OCI-LY7 (cell line): ENCODE measurements at regions not wholly inside any gene's neighbourhood (a gene's known extent, or its start where the extent isn't known, plus 50 kb on each side); places are given as distances from the start of the nearest gene placed in this dataset.
"Not testable (repeated sequence)": the region's sequence is repeated elsewhere in the genome, so short reads cannot be mapped to it uniquely, and the experiment has no call there.

ENCODE experiments used
- BruUV-seq: library from RNA; stranded (reverse); fragments of 400-500 nt; replicated peaks from 2 replicates; lab custom pipeline; 2021; lab: Mats Ljungman, UMichigan
- CTCF ChIA-PET: fragments of 300-600 bp; sonication (Branson Sonifier 250); formaldehyde crosslinking; loops from one replicate; lab custom pipeline; 2022; ENCODE audit warnings: antibody characterized with exemption; ENCODE audit not compliant: unreplicated experiment; lab: Charles Lee
- POLR2A ChIA-PET: fragments of 300-600 bp; sonication (Branson Sonifier 250); formaldehyde crosslinking; loops from one replicate; lab custom pipeline; 2022; ENCODE audit warnings: antibody characterized with exemption; lab: Charles Lee
- DNase-seq: peaks from one replicate; pipeline ENCODE4 v3.0.0-alpha.2; 2015; ENCODE audit warnings: low spot score
- H2AFZ ChIP-seq: fragments of 200-600 bp; sonication (generic), shearing (Covaris generic); 2 replicates; pipeline ENCODE4 v1.6.1; 2014; ENCODE audit warnings: mild to moderate bottlenecking, antibody characterized with exemption, low read length, moderate library complexity
- H3K27ac ChIP-seq: fragments of 200-600 bp; sonication (generic); 2 replicates; pipeline ENCODE4 v1.5.1; 2014; ENCODE audit warnings: mixed run types, low read depth, mild to moderate bottlenecking, moderate library complexity, low read length, inconsistent platforms; ENCODE audit not compliant: poor library complexity, severe bottlenecking
- H3K36me3 ChIP-seq: fragments of 200-600 bp; sonication (generic); 2 replicates; pipeline ENCODE4 v1.6.1; 2014; ENCODE audit warnings: mild to moderate bottlenecking, antibody characterized with exemption, low read length, moderate library complexity, mixed read lengths; ENCODE audit not compliant: insufficient read depth
- H3K4me1 ChIP-seq: fragments of 200-600 bp; sonication (generic); 2 replicates; pipeline ENCODE4 v1.5.1; 2014; ENCODE audit warnings: mild to moderate bottlenecking, low read length; ENCODE audit not compliant: insufficient read depth, poor library complexity, severe bottlenecking
- H3K4me2 ChIP-seq: fragments of 200-600 bp; sonication (generic); 2 replicates; pipeline ENCODE4 v1.6.1; 2014; ENCODE audit warnings: mild to moderate bottlenecking, low read length
- H3K4me3 ChIP-seq: fragments of 200-600 bp; sonication (generic); 2 replicates; pipeline ENCODE4 v1.5.1; 2014; ENCODE audit warnings: mild to moderate bottlenecking, low read depth, low read length; ENCODE audit not compliant: poor library complexity, severe bottlenecking
- H3K79me2 ChIP-seq: fragments of 200-600 bp; sonication (generic); 2 replicates; pipeline ENCODE4 v1.6.1; 2016; ENCODE audit warnings: low read depth, mild to moderate bottlenecking, low read length, moderate library complexity, mixed read lengths; ENCODE audit not compliant: insufficient read depth
- H3K9me2 ChIP-seq: fragments of 200-600 bp; sonication (generic); 2 replicates; pipeline ENCODE4 v1.6.1; 2016; ENCODE audit warnings: mild to moderate bottlenecking, low read length, mixed read lengths; ENCODE audit not compliant: insufficient read depth
- H3K9me3 ChIP-seq: fragments of 200-600 bp; sonication (generic); 2 replicates; pipeline ENCODE4 v1.6.1; 2014; ENCODE audit warnings: mild to moderate bottlenecking, mixed run types, low read length, mixed read lengths
- H4K20me1 ChIP-seq: fragments of 200-600 bp; sonication (generic); 2 replicates; pipeline ENCODE4 v1.6.1; 2014; ENCODE audit warnings: mild to moderate bottlenecking, antibody characterized with exemption, low read length, moderate library complexity, mixed read lengths; ENCODE audit not compliant: insufficient read depth
- EZH2phosphoT487 ChIP-seq: fragments of 200-600 bp; sonication (generic); IDR thresholded peaks from 2 replicates; pipeline ENCODE4 v1.6.1; 2018; ENCODE audit warnings: low read depth, borderline replicate concordance, mild to moderate bottlenecking, mixed run types, antibody characterized with exemption, low read length, moderate library complexity, mixed read lengths
- intact Hi-C: fragments of 100-400 bp; cut with micrococcal nuclease; formaldehyde crosslinking; loops from one replicate; pipeline ENCODE4 v1.10.0; 2022; ENCODE audit not compliant: unreplicated experiment
- TF ChIP-seq, protein P1 (sequence below): fragments of 200-600 bp; sonication (generic); conservative IDR thresholded peaks from 2 replicates; pipeline ENCODE4 v1.5.1; 2014; ENCODE audit warnings: mild to moderate bottlenecking, antibody characterized with exemption, low read length, moderate library complexity, mixed read lengths

DNA sequence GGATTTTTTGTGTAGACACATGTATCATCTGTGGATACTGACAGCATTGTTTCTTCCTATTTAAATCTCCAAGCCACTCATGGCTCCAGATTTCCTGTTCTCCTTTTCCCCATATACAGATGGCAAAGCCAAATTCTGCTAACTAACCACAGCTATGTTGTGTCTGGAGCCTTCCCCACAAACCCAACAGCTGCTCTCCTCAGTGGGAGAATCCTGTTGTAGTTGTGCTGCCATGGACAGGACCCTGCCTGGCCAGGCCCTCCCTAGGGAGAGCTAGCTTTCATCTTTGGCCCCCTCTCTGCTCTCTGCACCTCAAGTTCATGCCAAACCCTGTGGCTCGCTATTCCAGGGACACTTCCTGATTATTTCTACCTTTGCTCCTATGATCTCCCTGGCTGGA lies 106.4 kb upstream of the CCDC90B start:
- Histone ChIP-seq H3K4me1 (no peaks in the 10 kb centered on the region), H4K20me1 (no peaks in the 10 kb centered on the region), H3K4me3 (no peak overlapping the region), H2AFZ (no peak overlapping the region), H3K27ac (no peak overlapping the region), H3K36me3 (no peaks in the 10 kb centered on the region), H3K4me2 (no peak overlapping the region), H3K9me2 (no peaks in the 10 kb centered on the region), H3K9me3 (no peaks in the 10 kb centered on the region), H3K79me2 (no peaks in the 10 kb centered on the region)
- CTCF ChIA-PET: interaction anchor here (0.6 kb wide), 1 partner anchor 964 kb away, joined by 3 read pairs; no protein-coding TSS in a partner anchor
- no TSS peak for BruUV-seq
- no peak for DNase-seq
- POLR2A ChIA-PET: interaction anchor here (0.6 kb wide), 1 partner anchor 105 kb away, joined by 3 read pairs; no protein-coding TSS in a partner anchor
- intact Hi-C loops: no loop called here
- TF ChIP-seq, protein P1, sequence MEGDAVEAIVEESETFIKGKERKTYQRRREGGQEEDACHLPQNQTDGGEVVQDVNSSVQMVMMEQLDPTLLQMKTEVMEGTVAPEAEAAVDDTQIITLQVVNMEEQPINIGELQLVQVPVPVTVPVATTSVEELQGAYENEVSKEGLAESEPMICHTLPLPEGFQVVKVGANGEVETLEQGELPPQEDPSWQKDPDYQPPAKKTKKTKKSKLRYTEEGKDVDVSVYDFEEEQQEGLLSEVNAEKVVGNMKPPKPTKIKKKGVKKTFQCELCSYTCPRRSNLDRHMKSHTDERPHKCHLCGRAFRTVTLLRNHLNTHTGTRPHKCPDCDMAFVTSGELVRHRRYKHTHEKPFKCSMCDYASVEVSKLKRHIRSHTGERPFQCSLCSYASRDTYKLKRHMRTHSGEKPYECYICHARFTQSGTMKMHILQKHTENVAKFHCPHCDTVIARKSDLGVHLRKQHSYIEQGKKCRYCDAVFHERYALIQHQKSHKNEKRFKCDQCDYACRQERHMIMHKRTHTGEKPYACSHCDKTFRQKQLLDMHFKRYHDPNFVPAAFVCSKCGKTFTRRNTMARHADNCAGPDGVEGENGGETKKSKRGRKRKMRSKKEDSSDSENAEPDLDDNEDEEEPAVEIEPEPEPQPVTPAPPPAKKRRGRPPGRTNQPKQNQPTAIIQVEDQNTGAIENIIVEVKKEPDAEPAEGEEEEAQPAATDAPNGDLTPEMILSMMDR: no peak
- TF ChIP-seq EZH2phosphoT487: no peak

DNA sequence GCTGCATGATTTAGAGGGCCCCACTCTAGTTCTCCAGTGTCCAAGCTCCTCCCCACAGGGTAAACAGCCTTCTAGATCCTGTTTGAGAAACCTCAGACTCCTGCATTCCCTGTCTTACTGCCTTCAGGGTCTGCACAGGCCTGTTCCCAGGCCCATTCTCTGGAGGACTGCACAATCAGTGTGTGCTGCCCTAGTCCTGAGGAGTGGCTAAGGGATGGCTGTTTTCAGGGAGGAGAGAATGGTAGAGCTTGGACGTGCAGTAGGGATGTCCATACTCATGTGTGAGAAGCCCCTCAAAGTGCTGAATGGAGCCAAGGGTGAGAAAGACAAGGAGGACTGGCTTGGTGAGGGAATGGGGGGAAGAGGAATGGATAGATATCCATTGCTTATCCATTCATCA lies 103.8 kb upstream of the CCDC90B start:
- Histone ChIP-seq H2AFZ (no peak overlapping the region), H4K20me1 (no peaks in the 10 kb centered on the region), H3K79me2 (no peaks in the 10 kb centered on the region), H3K27ac (no peak overlapping the region), H3K9me3 (no peaks in the 10 kb centered on the region), H3K4me1 (no peaks in the 10 kb centered on the region), H3K4me2 (no peak overlapping the region), H3K36me3 (no peaks in the 10 kb centered on the region), H3K9me2 (no peaks in the 10 kb centered on the region), H3K4me3 (no peak overlapping the region)
- CTCF ChIA-PET: no interaction called here
- DNase-seq: no peak
- TF ChIP-seq, protein P1: no peak
- no peak for TF ChIP-seq EZH2phosphoT487
- POLR2A ChIA-PET: no interaction called here
- no TSS peak for BruUV-seq
- intact Hi-C loops: no loop called here

DNA sequence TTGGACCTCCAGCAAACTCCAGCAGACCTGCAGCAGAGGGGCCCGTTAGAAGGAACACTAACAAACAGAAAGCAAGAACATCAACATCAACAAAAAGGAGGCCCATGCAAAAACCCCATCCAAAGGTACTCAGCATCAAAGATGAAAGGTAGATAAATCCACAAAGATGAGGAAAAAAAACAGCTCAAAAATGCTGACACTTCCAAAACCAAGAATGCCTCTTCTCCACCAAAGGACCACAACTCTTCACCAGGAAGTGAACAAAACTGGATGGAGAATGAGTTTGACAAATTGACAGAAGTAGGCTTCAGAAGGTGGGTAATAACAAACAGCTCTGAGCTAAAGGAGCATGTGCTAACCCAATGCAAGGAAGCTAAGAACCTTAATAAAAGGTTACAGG lies 97.7 kb upstream of the CCDC90B start:
- DNase-seq, H4K20me1 ChIP-seq, CTCF ChIA-PET, POLR2A ChIA-PET, H3K79me2 ChIP-seq, H2AFZ ChIP-seq, H3K9me3 ChIP-seq, H3K36me3 ChIP-seq, H3K27ac ChIP-seq, H3K4me2 ChIP-seq, intact Hi-C loops, BruUV-seq, H3K4me3 ChIP-seq, H3K9me2 ChIP-seq, H3K4me1 ChIP-seq: not testable (repeated sequence)
